Mesothelial cell of epicardium (in vitro differentiated cells): ENCODE measurements at regions not wholly inside any gene's neighbourhood (a gene's known extent, or its start where the extent isn't known, plus 50 kb on each side); places are given as distances from the start of the nearest gene placed in this dataset.
"Not testable (repeated sequence)": the region's sequence is repeated elsewhere in the genome, so short reads cannot be mapped to it uniquely, and the experiment has no call there.

Experiments used
- DNase-seq, 2 experiments: peaks; one replicate each; pipeline ENCODE4 v3.0.0; 2021; ENCODE audit warnings: low spot score in 2 of 2; ENCODE audit not compliant: unreplicated experiment in 2 of 2
- H3K27ac Mint-ChIP-seq: 2 replicates; pipeline ENCODE4 v1.8.0; 2021; ENCODE audit warnings: mixed read lengths
- H3K27me3 Mint-ChIP-seq: 2 replicates; pipeline ENCODE4 v1.8.0; 2021; ENCODE audit warnings: low read depth, mixed read lengths
- H3K36me3 Mint-ChIP-seq: 2 replicates; pipeline ENCODE4 v1.8.0; 2021; ENCODE audit warnings: mixed read lengths
- H3K4me1 Mint-ChIP-seq: 2 replicates; pipeline ENCODE4 v1.8.0; 2021; ENCODE audit warnings: mixed read lengths
- H3K4me3 Mint-ChIP-seq: 2 replicates; pipeline ENCODE4 v1.8.0; 2021; ENCODE audit warnings: mild to moderate bottlenecking, moderate library complexity, mixed read lengths
- H3K9me3 Mint-ChIP-seq: 2 replicates; pipeline ENCODE4 v1.8.0; 2021; ENCODE audit warnings: mixed read lengths
- TF ChIP-seq, protein P1 (sequence below): fragments of 200-600 bp; sonication (generic); IDR thresholded peaks from one replicate; pipeline ENCODE4 v1.5.0; 2021; ENCODE audit warnings: antibody characterized with exemption; ENCODE audit not compliant: unreplicated experiment

DNA sequence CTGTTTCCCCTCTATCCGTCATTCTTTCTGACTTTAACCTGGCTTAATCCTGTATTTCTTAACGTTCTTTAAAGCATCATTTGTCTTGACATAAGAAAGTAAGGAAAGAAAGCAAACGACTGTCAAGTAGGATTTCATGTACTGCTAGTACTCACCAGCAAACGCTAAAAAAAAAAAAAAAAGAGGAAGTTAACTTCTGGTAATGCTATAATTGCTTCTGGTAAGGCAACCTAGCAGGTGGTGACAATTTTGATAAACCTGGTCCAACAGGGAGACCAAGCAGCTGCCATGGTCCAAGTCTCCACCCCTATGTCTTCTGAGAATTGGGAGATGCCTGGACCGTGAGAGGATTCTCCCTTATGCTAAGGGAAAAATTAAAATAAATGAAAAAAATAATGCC, 306.6 kb downstream of the DAD1 start:
- TF ChIP-seq, protein P1, sequence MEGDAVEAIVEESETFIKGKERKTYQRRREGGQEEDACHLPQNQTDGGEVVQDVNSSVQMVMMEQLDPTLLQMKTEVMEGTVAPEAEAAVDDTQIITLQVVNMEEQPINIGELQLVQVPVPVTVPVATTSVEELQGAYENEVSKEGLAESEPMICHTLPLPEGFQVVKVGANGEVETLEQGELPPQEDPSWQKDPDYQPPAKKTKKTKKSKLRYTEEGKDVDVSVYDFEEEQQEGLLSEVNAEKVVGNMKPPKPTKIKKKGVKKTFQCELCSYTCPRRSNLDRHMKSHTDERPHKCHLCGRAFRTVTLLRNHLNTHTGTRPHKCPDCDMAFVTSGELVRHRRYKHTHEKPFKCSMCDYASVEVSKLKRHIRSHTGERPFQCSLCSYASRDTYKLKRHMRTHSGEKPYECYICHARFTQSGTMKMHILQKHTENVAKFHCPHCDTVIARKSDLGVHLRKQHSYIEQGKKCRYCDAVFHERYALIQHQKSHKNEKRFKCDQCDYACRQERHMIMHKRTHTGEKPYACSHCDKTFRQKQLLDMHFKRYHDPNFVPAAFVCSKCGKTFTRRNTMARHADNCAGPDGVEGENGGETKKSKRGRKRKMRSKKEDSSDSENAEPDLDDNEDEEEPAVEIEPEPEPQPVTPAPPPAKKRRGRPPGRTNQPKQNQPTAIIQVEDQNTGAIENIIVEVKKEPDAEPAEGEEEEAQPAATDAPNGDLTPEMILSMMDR: no peak
- H3K27me3 Mint-ChIP-seq: no peaks in the 10 kb centered on the region
- no peak overlapping the region for H3K27ac Mint-ChIP-seq
- no peak for DNase-seq
- peaks cover 4% of the 10 kb centered on the region for H3K9me3 Mint-ChIP-seq
- no peak overlapping the region for H3K4me3 Mint-ChIP-seq
- no peaks in the 10 kb centered on the region for H3K36me3 Mint-ChIP-seq
- peaks cover 39% of the 10 kb centered on the region for H3K4me1 Mint-ChIP-seq

DNA sequence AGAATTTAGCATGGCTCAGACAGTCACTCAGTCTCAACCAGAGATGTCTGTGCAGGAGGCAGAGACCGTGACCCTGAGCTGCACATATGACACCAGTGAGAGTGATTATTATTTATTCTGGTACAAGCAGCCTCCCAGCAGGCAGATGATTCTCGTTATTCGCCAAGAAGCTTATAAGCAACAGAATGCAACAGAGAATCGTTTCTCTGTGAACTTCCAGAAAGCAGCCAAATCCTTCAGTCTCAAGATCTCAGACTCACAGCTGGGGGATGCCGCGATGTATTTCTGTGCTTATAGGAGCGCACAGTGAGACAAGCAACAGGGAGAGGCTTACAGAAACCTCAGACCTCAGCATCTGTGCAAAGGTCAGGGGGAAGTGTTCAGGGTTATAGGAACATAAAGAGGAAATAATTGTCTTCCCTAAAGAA, 307.6 kb downstream of the DAD1 start:
- H3K27me3 Mint-ChIP-seq, DNase-seq, H3K36me3 Mint-ChIP-seq, H3K9me3 Mint-ChIP-seq, H3K27ac Mint-ChIP-seq, H3K4me3 Mint-ChIP-seq: not testable (repeated sequence)
- H3K4me1 Mint-ChIP-seq: peaks cover 36% of the 10 kb centered on the region

DNA sequence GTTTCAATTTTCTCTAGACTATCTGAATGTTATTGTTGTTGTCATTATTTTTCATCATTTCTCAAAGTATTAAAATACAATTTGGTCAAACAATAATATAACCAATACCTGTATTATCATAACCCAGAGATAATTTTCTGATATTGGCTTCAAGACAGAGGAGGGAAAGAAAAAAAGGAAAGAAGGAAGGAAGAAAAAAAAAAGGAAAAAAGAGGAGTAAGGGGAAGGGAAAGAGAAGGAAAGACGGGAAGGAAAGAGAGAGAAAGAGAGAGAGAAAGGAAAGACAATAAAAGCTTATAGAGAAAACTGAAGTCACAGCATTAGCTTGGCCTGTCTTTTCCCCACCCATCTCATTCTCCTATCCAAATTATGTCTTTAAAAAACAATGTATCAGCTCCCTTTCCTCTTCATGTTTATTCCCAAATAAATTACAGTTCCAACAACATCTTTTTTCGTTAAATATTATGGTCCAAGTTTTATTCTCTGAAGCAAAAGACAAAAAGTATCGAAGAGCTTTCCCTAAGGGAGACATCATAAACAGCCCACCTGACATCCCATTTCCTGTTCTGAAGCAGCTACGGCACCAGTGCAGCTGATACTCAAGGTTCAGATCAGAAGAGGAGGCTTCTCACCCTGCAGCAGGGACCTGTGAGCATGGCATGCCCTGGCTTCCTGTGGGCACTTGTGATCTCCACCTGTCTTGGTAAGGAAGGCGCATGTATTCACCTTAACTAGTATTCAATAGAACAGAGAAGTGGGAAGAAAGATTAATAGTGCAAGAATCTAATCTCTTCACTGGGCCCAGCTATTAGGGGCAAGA, 308.3 kb downstream of the DAD1 start:
- H3K4me3 Mint-ChIP-seq: no peak overlapping the region
- H3K9me3 Mint-ChIP-seq: no peaks in the 10 kb centered on the region

DNA sequence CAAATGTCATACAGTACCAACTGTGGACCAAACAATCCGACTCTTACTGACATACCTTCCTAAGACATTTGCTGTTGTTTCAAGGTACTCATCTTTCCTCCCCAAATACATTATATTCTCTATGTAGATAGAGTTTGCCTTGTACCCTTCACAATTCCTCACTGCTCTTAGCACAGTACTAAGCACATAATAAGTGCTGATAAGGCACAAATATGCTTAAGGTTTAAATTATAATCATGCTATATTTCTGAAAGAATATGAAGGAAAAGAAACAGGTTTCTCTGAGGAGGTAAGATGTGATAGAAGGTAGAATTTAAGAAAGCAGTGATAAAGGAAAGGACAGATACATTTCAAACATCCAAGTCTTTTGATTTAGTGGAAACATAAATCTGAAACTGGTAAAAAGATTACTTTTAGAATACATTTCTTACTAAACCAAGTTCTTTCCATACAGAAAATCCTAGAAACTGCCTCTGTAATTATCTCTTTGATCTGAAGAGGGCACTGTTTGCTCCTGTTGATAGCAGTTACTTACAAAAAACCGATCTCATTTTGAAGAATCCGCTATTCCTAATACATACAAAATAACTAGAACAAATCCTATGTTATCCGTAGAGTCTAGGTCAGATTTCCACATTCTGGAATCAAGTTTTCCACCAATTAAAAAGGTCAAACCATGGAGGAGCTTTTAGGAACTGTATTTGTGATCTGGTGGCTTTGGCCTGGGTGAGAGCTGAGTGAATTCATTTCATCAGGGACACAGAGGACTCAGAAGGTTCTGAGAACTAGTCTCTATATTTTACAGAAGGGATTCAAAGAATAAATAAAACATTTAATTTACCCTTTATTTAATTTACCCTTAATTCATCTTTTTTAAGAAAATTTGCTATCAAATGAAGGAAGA, 311.9 kb downstream of the DAD1 start:
- DNase-seq: no peak
- TF ChIP-seq, protein P1: peak; percentile 56
- no peak overlapping the region for H3K4me3 Mint-ChIP-seq

More for the DNA sequence above, 308.3 kb downstream of the DAD1 start:
- DNase-seq: no peak
- Mint-ChIP-seq H3K27me3 (peaks cover 7% of the 10 kb centered on the region), H3K4me1 (peaks cover 36% of the 10 kb centered on the region), H3K36me3 (no peaks in the 10 kb centered on the region), H3K27ac (no peak overlapping the region)
- TF ChIP-seq, protein P1: no peak

DNA sequence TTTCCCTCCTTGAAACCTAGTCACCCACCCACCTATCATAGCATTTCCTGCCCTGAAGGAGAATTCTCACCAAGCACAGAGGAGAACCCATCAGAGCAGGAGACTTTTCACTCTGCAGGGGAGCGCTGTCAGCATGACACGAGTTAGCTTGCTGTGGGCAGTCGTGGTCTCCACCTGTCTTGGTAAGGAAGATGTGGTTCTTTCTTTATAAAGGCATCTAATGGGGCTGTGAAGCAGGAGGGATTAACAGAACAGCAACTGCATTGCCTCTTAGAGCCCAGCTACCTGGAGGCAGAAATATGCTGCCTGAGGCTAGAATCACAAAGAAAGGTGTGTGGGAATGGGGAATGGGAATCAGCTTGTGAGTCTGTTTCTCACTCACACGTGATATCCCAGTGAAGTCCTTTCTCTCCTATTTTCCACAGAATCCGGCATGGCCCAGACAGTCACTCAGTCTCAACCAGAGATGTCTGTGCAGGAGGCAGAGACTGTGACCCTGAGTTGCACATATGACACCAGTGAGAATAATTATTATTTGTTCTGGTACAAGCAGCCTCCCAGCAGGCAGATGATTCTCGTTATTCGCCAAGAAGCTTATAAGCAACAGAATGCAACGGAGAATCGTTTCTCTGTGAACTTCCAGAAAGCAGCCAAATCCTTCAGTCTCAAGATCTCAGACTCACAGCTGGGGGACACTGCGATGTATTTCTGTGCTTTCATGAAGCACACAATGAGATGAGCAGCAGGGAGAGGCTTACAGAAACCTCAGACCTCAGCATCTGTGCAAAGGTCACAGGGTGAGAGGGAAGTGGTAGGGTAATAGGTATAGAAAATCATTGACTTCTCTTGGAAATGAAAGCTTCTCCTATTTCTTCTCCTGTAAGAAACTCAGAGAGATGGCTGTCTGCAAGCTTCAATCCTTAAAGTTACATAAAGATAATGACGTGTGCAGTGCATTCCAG, 316.9 kb downstream of the DAD1 start:
- Mint-ChIP-seq H3K9me3 (no peaks in the 10 kb centered on the region), H3K4me1 (peaks cover 28% of the 10 kb centered on the region), H3K36me3 (no peaks in the 10 kb centered on the region), H3K27ac (no peak overlapping the region), H3K27me3 (peaks cover 17% of the 10 kb centered on the region), H3K4me3 (no peak overlapping the region)
- TF ChIP-seq, protein P1: no peak
- DNase-seq: no peak

More for the DNA sequence above, 311.9 kb downstream of the DAD1 start:
- Mint-ChIP-seq H3K36me3 (no peaks in the 10 kb centered on the region), H3K9me3 (no peaks in the 10 kb centered on the region), H3K27me3 (peaks cover 17% of the 10 kb centered on the region), H3K4me1 (peaks cover 22% of the 10 kb centered on the region), H3K27ac (no peak overlapping the region)
